ENCODE measurements at regions not wholly inside any gene's neighbourhood (a gene's known extent, or its start where the extent isn't known, plus 50 kb on each side); places are given as distances from the start of the nearest gene placed in this dataset.

DNA sequence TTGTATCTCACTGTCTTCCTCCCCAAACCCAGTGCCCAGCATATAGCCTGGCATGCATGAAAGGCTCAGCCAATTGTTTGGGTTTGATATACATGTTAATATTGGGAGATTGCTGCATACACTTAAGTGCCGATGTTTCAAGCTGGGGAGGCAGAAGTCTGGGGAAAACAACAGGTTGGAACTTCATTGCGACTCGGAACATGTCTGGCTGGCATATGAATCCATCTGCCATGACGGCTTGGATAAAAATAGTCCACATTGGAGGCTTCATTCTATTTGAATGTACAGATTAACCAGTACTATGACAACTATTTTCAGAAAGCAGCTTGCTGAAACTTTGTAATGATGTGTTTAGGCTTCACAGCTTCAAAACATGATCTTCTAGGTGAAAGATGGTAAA, 261.0 kb downstream of the CDH26 start:
- Histone ChIP-seq H3K9me3 (ENCODE audit: insufficient read depth, low read length) (no peaks in the 10 kb centered on the region), H3K9me2 (replicated peaks; ENCODE audit: insufficient read depth, low read length) (no peaks in the 10 kb centered on the region), H4K20me1 (ENCODE audit: low read depth, low read length) (no peaks in the 10 kb centered on the region), H3F3A (ENCODE audit: insufficient read depth) (no peaks in the 10 kb centered on the region), H3K9ac (ENCODE audit: low read length) (no peak overlapping the region), H3K27me3 (ENCODE audit: low read length) (no peaks in the 10 kb centered on the region), H3K36me3 (ENCODE audit: low read length) (no peaks in the 10 kb centered on the region), H3K79me2 (ENCODE audit: insufficient read depth, low read length) (no peaks in the 10 kb centered on the region), H3K27ac (ENCODE audit: low read depth, low read length) (no peak overlapping the region), H2AFZ (ENCODE audit: low read depth, low read length, severe bottlenecking) (no peak overlapping the region), H3K4me3 (ENCODE audit: insufficient read depth, low read length, poor library complexity, severe bottlenecking) (no peak overlapping the region), H3K4me2 (ENCODE audit: low read depth, low read length, poor library complexity, severe bottlenecking) (no peak overlapping the region)
- TF ChIP-seq EZH2phosphoT487 (conservative IDR thresholded peaks at IDR 0.05; ENCODE audit: low read length) = no peak
- TF ChIP-seq, protein P1, sequence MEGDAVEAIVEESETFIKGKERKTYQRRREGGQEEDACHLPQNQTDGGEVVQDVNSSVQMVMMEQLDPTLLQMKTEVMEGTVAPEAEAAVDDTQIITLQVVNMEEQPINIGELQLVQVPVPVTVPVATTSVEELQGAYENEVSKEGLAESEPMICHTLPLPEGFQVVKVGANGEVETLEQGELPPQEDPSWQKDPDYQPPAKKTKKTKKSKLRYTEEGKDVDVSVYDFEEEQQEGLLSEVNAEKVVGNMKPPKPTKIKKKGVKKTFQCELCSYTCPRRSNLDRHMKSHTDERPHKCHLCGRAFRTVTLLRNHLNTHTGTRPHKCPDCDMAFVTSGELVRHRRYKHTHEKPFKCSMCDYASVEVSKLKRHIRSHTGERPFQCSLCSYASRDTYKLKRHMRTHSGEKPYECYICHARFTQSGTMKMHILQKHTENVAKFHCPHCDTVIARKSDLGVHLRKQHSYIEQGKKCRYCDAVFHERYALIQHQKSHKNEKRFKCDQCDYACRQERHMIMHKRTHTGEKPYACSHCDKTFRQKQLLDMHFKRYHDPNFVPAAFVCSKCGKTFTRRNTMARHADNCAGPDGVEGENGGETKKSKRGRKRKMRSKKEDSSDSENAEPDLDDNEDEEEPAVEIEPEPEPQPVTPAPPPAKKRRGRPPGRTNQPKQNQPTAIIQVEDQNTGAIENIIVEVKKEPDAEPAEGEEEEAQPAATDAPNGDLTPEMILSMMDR (IDR thresholded peaks at IDR 0.05; ENCODE audit: insufficient read depth, low read length, poor library complexity, severe bottlenecking) = no peak

DNA sequence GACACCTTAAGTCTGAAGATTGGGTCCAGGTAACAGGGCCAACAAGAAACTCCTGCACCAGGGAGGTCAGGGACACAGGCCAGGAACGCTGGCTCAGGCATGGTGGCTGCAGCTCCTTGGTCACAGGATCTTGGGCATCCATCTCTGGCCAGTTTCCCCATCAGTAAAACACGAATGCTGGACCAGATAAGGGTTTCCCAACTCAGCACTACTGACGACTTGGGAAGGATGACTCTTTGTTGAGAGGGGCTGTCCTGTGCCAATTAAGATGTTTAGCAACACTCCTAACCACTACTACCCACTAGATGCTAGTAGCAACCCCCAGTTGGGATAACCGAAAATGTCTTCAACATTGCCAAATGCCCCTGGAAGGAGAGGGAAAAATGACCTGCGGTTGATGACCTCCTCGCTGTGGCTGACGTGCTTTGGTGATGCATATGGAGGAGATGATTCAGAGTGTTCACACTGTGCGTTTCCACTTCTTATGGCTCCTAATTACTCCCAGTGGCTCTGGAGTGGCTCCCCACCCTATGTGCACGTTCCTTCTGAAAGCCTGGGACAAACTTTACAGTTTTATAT, 261.9 kb downstream of the CDH26 start:
- Histone ChIP-seq H3K27ac (ENCODE audit: low read depth, low read length) (no peak overlapping the region), H3K79me2 (ENCODE audit: insufficient read depth, low read length) (no peaks in the 10 kb centered on the region), H3K27me3 (ENCODE audit: low read length) (no peaks in the 10 kb centered on the region), H3K9ac (ENCODE audit: low read length) (no peak overlapping the region), H3K36me3 (ENCODE audit: low read length) (no peaks in the 10 kb centered on the region), H2AFZ (ENCODE audit: low read depth, low read length, severe bottlenecking) (no peak overlapping the region), H3K4me3 (ENCODE audit: insufficient read depth, low read length, poor library complexity, severe bottlenecking) (no peak overlapping the region), H3K9me3 (ENCODE audit: insufficient read depth, low read length) (no peaks in the 10 kb centered on the region), H4K20me1 (ENCODE audit: low read depth, low read length) (no peaks in the 10 kb centered on the region), H3F3A (ENCODE audit: insufficient read depth) (no peaks in the 10 kb centered on the region), H3K4me2 (ENCODE audit: low read depth, low read length, poor library complexity, severe bottlenecking) (no peak overlapping the region), H3K9me2 (replicated peaks; ENCODE audit: insufficient read depth, low read length) (no peaks in the 10 kb centered on the region)
- TF ChIP-seq EZH2phosphoT487 (conservative IDR thresholded peaks at IDR 0.05; ENCODE audit: low read length) = no peak
- TF ChIP-seq, protein P1 (IDR thresholded peaks at IDR 0.05; ENCODE audit: insufficient read depth, low read length, poor library complexity, severe bottlenecking) = no peak

DNA sequence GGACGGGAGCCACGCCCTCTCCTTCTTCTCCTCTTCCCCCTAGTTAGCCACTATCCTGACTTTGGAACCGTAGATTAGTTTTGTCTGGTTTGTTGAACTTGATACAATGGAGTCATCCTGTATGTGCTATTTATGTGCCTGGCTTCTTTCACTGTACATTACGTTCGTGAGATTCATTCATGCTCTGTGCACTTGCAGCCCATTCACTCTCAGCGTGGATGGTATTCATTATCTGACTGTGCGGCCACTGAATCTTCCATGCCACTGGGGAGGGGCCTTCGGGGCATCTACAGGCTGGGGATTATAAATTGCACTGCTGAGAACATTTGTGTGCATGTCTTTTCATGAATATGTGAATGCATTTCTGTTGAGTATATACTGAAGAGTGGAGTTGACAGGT, 262.5 kb downstream of the CDH26 start:
- Histone ChIP-seq H3K27ac (ENCODE audit: low read depth, low read length) (no peak overlapping the region), H3K27me3 (ENCODE audit: low read length) (no peaks in the 10 kb centered on the region), H3K4me2 (ENCODE audit: low read depth, low read length, poor library complexity, severe bottlenecking) (no peak overlapping the region), H3K9ac (ENCODE audit: low read length) (no peak overlapping the region), H3K9me2 (replicated peaks; ENCODE audit: insufficient read depth, low read length) (no peaks in the 10 kb centered on the region), H3K36me3 (ENCODE audit: low read length) (no peaks in the 10 kb centered on the region), H3K9me3 (ENCODE audit: insufficient read depth, low read length) (no peaks in the 10 kb centered on the region), H3F3A (ENCODE audit: insufficient read depth) (no peaks in the 10 kb centered on the region), H3K4me3 (ENCODE audit: insufficient read depth, low read length, poor library complexity, severe bottlenecking) (no peak overlapping the region), H2AFZ (ENCODE audit: low read depth, low read length, severe bottlenecking) (no peak overlapping the region), H3K79me2 (ENCODE audit: insufficient read depth, low read length) (no peaks in the 10 kb centered on the region), H4K20me1 (ENCODE audit: low read depth, low read length) (no peaks in the 10 kb centered on the region)
- TF ChIP-seq, protein P1 (IDR thresholded peaks at IDR 0.05; ENCODE audit: insufficient read depth, low read length, poor library complexity, severe bottlenecking) = no peak
- TF ChIP-seq EZH2phosphoT487 (conservative IDR thresholded peaks at IDR 0.05; ENCODE audit: low read length) = no peak
